Left ventricle myocardium superior (tissue), 1 donor: ENCODE measurements at regions not wholly inside any gene's neighbourhood (a gene's known extent, or its start where the extent isn't known, plus 50 kb on each side); places are given as distances from the start of the nearest gene placed in this dataset.
A peak's percentile ranks its signal among the peaks of the same experiment; 100 is the strongest.
"Not testable (repeated sequence)": the region's sequence is repeated elsewhere in the genome, so short reads cannot be mapped to it uniquely, and the experiment has no call there.

ENCODE experiments used
- ATAC-seq: fragments of 200-7000 bp; cut with Tn5 transposase; one replicate; pipeline ENCODE4 v1.9.1; 2020; ENCODE audit warnings: mild to moderate bottlenecking, moderate library complexity
- DNase-seq: peaks from one replicate; pipeline ENCODE4 v3.0.0-alpha.2; 2020
- intact Hi-C: fragments of 100-400 bp; cut with micrococcal nuclease; formaldehyde crosslinking; loops from one replicate; pipeline ENCODE4 v1.11.0; 2022
- donor health status: DM: no; HTN: yes; CAD: no; lungs with severe emphysema.

DNA sequence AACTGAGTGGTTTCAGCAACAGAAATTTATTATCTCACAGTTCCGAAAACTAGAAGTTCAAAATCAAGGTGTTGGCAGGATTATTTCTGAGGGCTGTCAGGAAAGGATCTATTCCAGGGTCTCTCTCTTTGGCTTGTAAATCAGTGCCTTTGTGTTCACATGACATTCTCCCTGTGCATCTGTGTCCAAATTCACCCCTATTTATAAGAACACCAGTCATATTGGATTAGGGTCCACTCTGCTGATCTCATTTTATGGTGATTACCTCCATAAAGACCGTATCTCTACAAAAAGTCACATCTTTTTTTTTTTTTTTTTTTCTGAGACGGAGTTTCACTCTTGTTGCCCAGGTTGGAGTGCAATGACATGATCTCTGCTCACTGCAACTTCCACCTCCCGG lies 68.6 kb upstream of the MARCKS start:
- no peak for ATAC-seq
- no peak for DNase-seq
- intact Hi-C loops = no loop called here

DNA sequence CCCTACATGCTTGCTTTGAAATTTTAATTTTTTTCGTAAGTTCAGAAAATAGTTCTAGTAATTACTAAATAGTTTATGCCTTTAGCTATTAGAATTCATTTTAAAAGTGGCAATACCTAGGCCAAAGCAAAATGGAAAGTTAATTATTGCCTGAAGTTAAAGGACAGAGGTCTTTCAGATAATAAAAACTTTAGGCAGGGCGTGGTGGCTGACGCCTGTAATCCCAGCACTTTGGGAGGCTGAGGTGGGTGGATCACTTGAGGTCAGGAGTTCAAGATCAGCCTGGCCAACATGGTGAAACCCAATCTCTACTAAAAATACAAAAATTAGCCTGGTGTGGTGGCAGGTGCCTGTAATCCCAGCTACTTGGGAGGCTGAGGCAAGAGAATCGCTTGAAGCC lies 65.9 kb upstream of the MARCKS start:
- intact Hi-C loops, ATAC-seq, DNase-seq: not testable (repeated sequence)

- DNase-seq, intact Hi-C loops, ATAC-seq: not testable (repeated sequence)
Observed at GRCh38 chr6:113795371-113795770, 61.8 kb upstream of the MARCKS start.

- DNase-seq (no peak), ATAC-seq (no peak)
- intact Hi-C loops = no loop called here
Observed at GRCh38 chr6:113796038-113796437, 61.1 kb upstream of the MARCKS start.

DNA sequence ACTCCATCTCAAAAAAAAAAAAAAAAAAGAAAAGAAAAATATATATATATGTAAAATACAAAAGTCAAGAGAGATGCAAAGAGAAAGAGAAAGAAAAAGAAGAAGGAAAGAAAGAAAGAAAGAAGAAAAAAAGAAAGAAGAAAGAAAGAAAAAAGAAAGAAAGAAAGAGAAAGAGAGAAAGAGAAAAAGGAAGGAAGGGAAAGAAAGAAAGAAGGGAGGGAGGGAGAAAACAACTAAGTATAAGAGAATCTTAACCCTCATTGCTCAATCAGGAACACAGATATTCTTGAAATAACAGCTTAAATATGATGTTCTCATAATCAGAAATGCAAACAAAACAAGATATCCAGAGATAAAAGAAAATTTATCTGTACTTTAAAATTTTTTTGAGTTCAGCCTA lies 54.4 kb upstream of the MARCKS start:
- ATAC-seq (no peak), DNase-seq (no peak)
- intact Hi-C loops = no loop called here

- DNase-seq (no peak), ATAC-seq (peak; percentile 40)
- intact Hi-C loops = no loop called here
Observed at GRCh38 chr6:113805173-113805790, 51.9 kb upstream of the MARCKS start.

DNA sequence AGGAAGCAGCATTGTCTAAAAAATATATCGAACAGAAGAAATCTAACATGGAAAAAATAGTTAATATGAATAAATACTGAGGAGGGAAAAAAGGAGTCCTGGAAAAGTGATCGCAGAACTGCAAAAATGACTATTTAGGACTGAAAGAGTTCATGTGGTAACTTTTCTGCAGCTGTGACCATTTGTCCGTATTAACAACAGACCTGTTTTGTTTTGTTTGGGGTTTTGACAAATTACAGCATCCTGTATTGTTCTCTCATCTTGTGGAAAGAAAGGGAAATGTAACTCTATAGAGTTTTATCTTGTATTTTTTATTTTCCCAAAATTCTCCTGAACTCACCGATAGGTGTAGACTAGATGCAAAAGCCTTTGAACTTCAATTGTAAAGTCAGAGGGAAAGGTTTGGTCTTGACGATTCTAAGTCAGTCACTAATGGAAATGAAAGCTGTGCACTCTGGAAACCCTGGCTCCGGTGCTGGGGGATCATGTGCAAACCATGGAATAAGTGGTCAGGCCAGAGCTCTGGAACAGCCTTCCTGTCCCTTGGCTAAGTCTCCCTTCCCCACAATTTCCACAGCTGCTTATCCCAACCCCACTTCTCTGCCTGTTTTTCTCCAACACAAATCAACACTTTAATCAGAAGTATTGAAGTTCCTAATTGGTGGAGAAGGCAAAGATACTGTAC lies 51.2 kb upstream of the MARCKS start:
- peak; percentile 75 for ATAC-seq
- DNase-seq = no peak
- intact Hi-C loops = no loop called here
